Transverse colon (tissue), 3 donors: ENCODE measurements at regions not wholly inside any gene's neighbourhood (a gene's known extent, or its start where the extent isn't known, plus 50 kb on each side); places are given as distances from the start of the nearest gene placed in this dataset.

Source experiments
- POLR2A ChIP-seq: fragments of 450-650 bp; IDR thresholded peaks from one replicate; pipeline ENCODE4 v1.6.1; 2016; ENCODE audit warnings: antibody characterized with exemption, mild to moderate bottlenecking, moderate library complexity
- TF ChIP-seq, protein P1 (sequence below), 5 experiments: fragments of 200-600 bp in 3 of 5; fragments of 450-650 bp in 2 of 5; sonication (generic) in 3 of 5; IDR thresholded peaks; 1 replicate in 2 of 5; 2 replicates in 3 of 5; pipeline ENCODE4 v1.5.1; 2016 to 2017; ENCODE audit warnings: antibody characterized with exemption in 5 of 5, inconsistent platforms in 3 of 5, mild to moderate bottlenecking in 2 of 5, moderate library complexity in 1 of 5

DNA sequence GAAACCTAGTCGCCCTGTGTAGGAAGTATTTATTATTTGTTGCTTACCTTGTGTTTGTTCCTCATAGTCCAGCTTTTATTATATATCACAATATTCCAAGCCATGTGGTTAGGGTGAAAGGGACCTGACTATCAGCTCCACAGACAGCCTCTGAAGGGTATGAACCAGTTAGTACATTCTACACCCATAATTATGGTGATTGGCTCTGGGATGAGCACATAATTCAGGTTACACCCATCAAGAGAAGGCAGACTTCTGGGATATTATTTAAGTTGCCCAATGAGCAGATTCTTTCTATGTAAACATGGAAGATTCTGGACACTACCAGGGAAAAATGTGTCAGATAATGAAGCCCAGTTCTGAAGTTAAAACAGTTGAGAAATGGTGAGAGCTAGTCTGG is 168.0 kb downstream of the KIF4B start:
- TF ChIP-seq, protein P1, sequence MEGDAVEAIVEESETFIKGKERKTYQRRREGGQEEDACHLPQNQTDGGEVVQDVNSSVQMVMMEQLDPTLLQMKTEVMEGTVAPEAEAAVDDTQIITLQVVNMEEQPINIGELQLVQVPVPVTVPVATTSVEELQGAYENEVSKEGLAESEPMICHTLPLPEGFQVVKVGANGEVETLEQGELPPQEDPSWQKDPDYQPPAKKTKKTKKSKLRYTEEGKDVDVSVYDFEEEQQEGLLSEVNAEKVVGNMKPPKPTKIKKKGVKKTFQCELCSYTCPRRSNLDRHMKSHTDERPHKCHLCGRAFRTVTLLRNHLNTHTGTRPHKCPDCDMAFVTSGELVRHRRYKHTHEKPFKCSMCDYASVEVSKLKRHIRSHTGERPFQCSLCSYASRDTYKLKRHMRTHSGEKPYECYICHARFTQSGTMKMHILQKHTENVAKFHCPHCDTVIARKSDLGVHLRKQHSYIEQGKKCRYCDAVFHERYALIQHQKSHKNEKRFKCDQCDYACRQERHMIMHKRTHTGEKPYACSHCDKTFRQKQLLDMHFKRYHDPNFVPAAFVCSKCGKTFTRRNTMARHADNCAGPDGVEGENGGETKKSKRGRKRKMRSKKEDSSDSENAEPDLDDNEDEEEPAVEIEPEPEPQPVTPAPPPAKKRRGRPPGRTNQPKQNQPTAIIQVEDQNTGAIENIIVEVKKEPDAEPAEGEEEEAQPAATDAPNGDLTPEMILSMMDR (IDR thresholded peaks at IDR 0.05), result no peak
- TF ChIP-seq POLR2A, result no peak
